ENCODE measurements at regions not wholly inside any gene's neighbourhood (a gene's known extent, or its start where the extent isn't known, plus 50 kb on each side); places are given as distances from the start of the nearest gene placed in this dataset.
"Not testable (repeated sequence)": the region's sequence is repeated elsewhere in the genome, so short reads cannot be mapped to it uniquely, and the experiment has no call there.

DNA sequence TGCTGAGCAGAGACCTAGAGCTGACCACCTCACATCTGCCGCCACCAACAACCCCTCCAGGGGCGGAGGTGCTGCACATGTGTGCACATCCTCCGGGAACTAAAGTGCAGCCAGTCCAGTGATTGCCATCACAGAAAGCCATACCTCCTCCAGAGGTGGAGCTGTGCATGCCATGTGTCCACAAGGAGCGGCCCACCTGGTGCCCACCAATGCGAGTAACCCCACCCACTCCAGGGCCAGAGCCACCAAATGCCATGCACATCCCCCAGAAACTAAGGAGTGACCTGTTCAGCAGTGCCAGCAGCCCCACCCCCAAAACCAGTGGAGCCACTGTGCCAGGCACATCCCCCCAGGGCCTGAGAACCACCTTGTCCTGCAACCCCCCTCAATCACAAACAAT is 557.9 kb downstream of the UQCRFS1 start:
- DNase-seq, result no peak

GRCh38 chr19:28652765-28653164 is 560.2 kb downstream of the UQCRFS1 start:
- no peak for DNase-seq

DNA sequence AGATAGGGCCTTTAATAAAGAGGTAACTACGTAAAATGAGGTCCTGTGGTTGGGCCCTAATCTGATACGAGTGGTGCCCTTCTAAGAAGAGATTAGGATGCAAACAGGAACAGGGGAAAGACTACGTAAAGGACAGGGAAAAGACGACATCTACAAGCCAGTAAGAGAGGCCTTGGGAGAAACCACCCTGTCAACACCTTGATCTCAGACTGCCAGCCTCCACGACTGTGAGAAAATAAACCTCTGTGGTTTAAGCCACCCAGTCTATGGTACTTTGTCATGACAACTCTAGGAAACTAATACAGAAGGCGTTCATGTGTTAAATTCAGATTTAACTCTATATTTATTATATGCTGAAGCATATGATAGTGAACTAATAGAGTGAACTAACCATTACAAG is 566.3 kb downstream of the UQCRFS1 start:
- DNase-seq, result no peak

- no peak for DNase-seq
Observed at GRCh38 chr19:28644169-28644775, 568.7 kb downstream of the UQCRFS1 start.

DNA sequence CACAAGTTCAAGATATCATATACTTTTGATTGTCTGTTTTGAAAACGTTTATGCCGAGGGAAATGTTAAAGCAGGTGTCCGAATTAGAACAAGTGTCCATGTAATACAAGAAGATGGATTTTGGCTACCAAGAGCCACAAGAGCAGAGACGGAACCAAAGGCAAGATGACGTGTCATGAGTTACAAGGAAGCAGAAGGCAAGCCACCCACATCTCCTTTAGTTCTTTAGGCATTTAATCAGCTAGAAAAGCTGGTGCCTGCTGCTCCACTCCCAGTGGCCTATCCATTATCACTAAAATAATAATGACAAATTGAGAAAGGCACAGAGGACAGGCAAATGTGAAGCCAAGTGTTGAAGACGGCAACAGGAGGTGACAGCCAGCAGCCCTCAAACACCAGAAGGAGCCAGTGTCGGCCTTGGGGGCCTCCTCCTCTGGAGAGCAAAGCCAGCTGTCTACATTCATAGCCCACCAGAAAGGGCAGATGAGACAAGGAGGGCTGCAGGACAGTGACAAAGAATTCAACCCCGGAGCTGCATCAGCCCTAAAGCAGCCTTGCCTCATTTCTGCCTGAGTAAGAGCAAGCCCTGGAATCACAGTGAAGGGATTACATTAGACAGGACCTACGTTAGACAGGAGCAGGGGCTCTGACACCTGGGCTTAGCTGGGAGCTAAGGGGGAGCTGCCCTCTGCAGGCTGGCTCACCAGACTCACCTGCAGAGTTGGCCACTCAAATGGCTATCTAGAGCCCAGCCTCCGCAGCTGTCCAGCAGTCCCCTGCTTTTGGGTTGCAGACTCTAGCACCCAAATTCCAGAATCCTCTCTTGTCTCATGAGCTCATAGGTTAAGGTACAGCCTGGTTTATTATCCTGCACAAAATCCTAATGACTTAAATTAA is 569.9 kb downstream of the UQCRFS1 start:
- DNase-seq, result no peak

- DNase-seq, result no peak
Observed at GRCh38 chr19:28641395-28641794, 571.6 kb downstream of the UQCRFS1 start.

GRCh38 chr19:28640506-28640905 is 572.4 kb downstream of the UQCRFS1 start:
- DNase-seq, result no peak

- DNase-seq, result no peak
Observed at GRCh38 chr19:28638445-28638844, 574.5 kb downstream of the UQCRFS1 start.

- DNase-seq, result no peak
Observed at GRCh38 chr19:28636706-28637105, 576.2 kb downstream of the UQCRFS1 start.

- no peak for DNase-seq
Observed at GRCh38 chr19:28636016-28636629, 576.8 kb downstream of the UQCRFS1 start.

DNA sequence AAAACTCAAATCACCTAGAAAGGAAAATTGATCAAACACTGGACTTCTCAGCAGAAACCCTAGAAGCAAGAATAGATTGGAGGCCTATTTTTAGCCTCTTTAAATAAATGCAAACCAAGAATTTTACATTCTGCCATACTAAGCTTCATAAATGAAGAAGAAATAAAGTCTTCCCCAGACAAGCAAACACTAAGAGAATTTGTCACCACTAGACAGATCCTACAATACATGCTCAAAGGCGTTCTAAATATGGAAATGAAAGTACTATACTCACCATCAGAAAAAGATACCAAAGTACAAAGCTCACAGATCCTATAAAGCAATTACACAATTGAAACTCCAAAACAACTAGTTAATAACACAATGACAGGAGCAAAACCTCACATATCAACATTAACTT is 578.1 kb downstream of the UQCRFS1 start:
- no peak for DNase-seq

GRCh38 chr19:28634019-28634328 is 579.0 kb downstream of the UQCRFS1 start:
- no peak for DNase-seq

- no peak for DNase-seq
Observed at GRCh38 chr19:28633319-28634018, 579.5 kb downstream of the UQCRFS1 start.

DNA sequence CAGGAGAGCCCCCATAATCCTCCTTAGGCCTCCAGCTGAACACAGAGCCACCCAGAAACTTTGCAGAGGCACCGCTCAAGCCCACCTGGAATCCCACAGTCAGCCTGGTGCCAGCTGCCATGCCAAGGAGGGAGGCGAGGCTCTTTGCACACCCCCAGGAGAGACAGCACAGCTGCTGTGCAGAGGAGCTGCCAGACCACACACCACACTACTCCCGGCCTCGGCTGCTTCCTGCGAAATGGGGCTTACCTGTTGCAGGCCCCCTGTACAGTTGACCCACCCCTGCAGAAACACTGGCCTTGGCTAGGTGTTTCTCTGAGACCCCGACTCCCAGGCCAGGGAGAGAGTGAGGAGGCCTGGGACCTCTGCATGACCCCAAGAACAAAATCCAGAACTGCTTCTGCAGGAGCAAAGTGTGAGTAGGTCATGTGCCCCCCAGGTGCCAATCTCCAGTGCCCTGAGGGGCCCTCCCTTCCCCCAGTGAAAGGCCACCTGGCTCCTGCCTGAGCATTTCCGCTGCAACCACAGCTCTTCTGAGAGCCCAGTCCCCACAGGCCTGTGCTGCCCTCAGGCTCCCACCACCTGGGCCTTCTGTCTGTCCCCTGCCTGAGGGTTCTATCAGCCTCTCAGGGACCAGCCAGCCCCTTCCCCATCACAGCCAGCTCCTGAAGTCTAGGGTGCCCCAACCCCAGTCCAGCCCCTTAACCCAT is 580.4 kb downstream of the UQCRFS1 start:
- DNase-seq, result no peak

DNA sequence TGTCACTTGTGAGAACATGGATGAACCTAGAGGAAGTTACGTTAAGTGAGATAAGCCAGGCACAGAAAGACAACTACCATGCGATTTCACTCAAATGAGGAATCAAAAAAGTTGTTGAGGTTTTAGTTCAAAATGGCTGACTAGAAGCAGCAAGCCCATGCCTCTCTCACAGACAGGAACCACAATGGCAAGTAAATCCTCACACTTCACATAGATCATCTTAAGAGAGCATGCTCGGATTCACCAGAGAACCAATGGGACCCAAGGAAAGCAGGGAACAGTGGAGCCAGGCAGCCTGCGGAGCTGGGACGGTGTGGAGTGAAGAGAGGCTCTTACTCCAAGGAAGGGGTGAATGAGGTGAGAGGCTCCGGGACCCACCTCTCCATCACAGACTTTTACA is 581.0 kb downstream of the UQCRFS1 start:
- no peak for DNase-seq

DNA sequence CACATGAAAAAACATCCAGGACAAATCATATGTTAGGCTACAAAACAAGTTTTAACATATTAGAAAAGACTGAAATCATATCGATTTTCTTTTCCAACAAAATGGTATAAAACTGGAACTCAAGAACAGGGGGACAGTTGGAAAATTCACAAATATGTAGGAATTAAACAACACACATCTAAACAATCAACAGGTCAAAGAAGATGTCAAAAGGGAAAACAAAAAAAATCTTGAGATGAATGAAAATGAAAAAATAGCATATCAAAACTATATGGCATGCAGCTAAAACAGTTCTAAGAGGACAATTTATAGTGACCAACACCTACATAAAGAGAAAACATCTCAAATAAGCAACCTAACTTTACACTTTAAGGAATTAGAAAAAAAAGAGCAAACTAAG is 585.3 kb downstream of the UQCRFS1 start:
- no peak for DNase-seq

DNA sequence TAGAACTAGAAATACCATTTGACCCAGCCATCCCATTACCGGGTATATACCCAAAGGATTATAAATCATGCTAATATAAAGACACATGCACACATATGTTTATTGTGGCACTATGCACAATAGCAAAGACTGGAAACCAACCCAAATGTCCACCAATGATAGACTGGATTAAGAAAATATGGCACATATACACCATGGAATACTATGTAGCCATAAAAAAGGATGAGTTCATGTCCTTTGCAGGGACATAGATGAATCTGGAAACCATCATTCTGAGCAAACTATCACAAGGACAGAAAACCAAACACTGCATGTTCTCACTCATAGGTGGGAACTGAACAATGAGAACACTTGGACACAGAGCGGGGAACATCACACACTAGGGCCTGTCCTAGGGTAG is 586.5 kb downstream of the UQCRFS1 start:
- DNase-seq, result not testable (repeated sequence)

- DNase-seq, result no peak
Observed at GRCh38 chr19:28619816-28620429, 593.0 kb downstream of the UQCRFS1 start.

DNA sequence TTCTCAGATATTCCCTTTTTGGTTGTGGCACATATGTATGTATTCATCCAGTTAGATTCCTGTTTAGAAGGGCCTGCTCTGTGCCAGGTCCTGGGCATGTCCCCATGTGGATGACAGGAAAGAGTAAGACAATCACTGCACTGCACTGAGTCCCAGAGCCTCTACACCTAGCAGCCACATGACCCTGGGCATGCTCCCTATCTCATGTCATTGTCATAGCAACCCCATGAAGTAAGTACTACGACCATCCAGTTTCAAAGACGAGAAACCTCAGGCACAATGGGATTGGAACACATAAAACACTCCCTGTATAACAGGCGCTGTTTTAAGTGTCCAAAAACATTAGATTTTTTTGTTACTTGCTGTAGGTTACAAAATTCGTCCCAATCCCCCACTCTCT is 594.4 kb downstream of the UQCRFS1 start:
- DNase-seq, result no peak

DNA sequence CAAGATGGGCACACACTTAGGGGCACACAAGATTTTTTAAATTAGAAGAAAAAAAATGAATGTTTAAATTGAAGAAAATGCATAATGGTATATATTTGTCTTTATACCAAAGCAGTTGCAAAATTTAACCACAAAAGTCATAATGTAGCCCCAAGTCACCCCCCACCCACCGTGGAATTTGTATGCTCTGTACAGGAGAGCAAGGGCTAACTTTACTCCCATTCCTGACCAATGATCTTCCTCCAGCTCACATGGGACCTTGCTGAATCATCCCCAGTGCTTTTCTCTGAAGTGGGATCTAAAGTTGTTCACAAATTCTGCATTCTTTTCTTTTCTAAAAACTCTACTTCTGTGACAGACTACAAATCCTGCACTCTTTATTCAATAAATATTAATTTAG is 597.0 kb downstream of the UQCRFS1 start:
- no peak for DNase-seq

GRCh38 chr19:28615546-28615916 is 597.4 kb downstream of the UQCRFS1 start:
- no peak for DNase-seq

All from NCI-H2081 (cell line).